ENCODE measurements at regions not wholly inside any gene's neighbourhood (a gene's known extent, or its start where the extent isn't known, plus 50 kb on each side); places are given as distances from the start of the nearest gene placed in this dataset.

GRCh38 chr1:118815909-118816308, 172.2 kb downstream of the TBX15 start:
- no peak for TF ChIP-seq CTCF (IDR thresholded peaks at IDR 0.05; ENCODE audit: low read depth, low read length, poor library complexity, severe bottlenecking)
- no peak for TF ChIP-seq EZH2phosphoT487 (IDR thresholded peaks at IDR 0.05; ENCODE audit: borderline replicate concordance, low read length)
